DND-41 (cell line): ENCODE measurements at regions not wholly inside any gene's neighbourhood (a gene's known extent, or its start where the extent isn't known, plus 50 kb on each side); places are given as distances from the start of the nearest gene placed in this dataset.

Source experiments
- EZH2 ChIP-seq: IDR thresholded peaks from 3 replicates; pipeline ENCODE4 v1.6.1; 2012; ENCODE audit warnings: borderline replicate concordance, low read depth, mild to moderate bottlenecking, moderate library complexity, low read length, inconsistent platforms; ENCODE audit not compliant: severe bottlenecking
- TF ChIP-seq, protein P1 (sequence below): IDR thresholded peaks from 2 replicates; pipeline ENCODE4 v1.5.1; 2012; ENCODE audit warnings: borderline replicate concordance, low read length, moderate library complexity, mild to moderate bottlenecking; ENCODE audit not compliant: poor library complexity, severe bottlenecking; ENCODE audit errors: extremely low read depth

DNA sequence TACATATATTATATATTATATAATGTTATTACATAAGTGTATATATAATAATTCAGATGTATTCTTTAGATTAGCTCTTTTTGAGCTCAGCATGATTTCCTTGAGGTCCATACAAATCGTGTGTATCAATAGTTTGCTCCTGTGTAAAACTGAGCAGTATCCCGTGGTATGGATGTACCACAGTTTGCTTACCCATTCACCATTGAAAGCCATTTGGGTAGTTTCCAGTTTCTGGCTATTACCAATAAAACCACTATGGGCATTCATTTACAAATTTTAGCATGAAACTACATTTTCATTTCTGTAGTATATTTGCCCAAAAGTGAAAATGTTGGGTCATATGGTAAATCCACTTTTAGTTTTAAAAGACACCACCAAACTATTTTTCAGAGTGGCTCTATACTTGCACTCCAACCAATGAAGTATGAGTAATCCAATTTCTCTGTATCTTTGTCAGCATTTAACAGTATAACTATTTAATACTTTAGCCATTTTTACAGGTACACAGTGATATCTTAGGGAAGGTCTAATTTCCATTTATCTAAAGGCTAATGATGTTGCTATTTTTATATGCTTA lies 1361.4 kb upstream of the GBE1 start:
- TF ChIP-seq, protein P1, sequence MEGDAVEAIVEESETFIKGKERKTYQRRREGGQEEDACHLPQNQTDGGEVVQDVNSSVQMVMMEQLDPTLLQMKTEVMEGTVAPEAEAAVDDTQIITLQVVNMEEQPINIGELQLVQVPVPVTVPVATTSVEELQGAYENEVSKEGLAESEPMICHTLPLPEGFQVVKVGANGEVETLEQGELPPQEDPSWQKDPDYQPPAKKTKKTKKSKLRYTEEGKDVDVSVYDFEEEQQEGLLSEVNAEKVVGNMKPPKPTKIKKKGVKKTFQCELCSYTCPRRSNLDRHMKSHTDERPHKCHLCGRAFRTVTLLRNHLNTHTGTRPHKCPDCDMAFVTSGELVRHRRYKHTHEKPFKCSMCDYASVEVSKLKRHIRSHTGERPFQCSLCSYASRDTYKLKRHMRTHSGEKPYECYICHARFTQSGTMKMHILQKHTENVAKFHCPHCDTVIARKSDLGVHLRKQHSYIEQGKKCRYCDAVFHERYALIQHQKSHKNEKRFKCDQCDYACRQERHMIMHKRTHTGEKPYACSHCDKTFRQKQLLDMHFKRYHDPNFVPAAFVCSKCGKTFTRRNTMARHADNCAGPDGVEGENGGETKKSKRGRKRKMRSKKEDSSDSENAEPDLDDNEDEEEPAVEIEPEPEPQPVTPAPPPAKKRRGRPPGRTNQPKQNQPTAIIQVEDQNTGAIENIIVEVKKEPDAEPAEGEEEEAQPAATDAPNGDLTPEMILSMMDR = no peak
- TF ChIP-seq EZH2 = no peak
